Thymus (tissue), 11 donors: ENCODE measurements at regions not wholly inside any gene's neighbourhood (a gene's known extent, or its start where the extent isn't known, plus 50 kb on each side); places are given as distances from the start of the nearest gene placed in this dataset.

Experiments used
- DNase-seq, 9 donors: peaks; one replicate each; pipeline ENCODE4 v3.0.0-alpha.2; 2013; ENCODE audit warnings: low spot score in 9 of 9, low read depth in 6 of 9, missing footprints in 1 of 9
- H3K27ac ChIP-seq, 2 donors: one replicate each; pipeline ENCODE4 v1.5.1; 2013; ENCODE audit warnings: control low read depth in 1 of 2, low read depth in 1 of 2, low read length in 1 of 2, mild to moderate bottlenecking in 1 of 2, moderate library complexity in 1 of 2
- H3K27me3 ChIP-seq, 2 donors: one replicate each; pipeline ENCODE4 v1.5.1; 2013; ENCODE audit warnings: low read length in 1 of 2; ENCODE audit not compliant: control insufficient read depth in 2 of 2, insufficient read depth in 1 of 2
- H3K36me3 ChIP-seq, 2 donors: one replicate each; pipeline ENCODE4 v1.5.1; 2013; ENCODE audit warnings: low read length in 1 of 2, mild to moderate bottlenecking in 1 of 2, moderate library complexity in 1 of 2; ENCODE audit not compliant: control insufficient read depth in 2 of 2, insufficient read depth in 2 of 2
- H3K4me1 ChIP-seq, 2 donors: one replicate each; pipeline ENCODE4 v1.5.1; 2013; ENCODE audit warnings: low read length in 2 of 2; ENCODE audit not compliant: control insufficient read depth in 2 of 2, insufficient read depth in 2 of 2
- H3K4me3 ChIP-seq, 2 donors: one replicate each; pipeline ENCODE4 v1.5.1; 2013; ENCODE audit warnings: low read length in 2 of 2, control low read depth in 1 of 2, mild to moderate bottlenecking in 1 of 2
- H3K9me3 ChIP-seq, 2 donors: one replicate each; pipeline ENCODE4 v1.5.1; 2013; ENCODE audit warnings: low read length in 1 of 2, mild to moderate bottlenecking in 1 of 2; ENCODE audit not compliant: control insufficient read depth in 2 of 2, insufficient read depth in 1 of 2
- WGBS: extraction: QIAGEN DNeasy Blood & Tissue Kit; methylation state at CpG from one replicate; pipeline ENCODE4 v1.1.7; 2013; 5-methylcytosine and 5-hydroxymethylcytosine counted together
- donor health status: healthy.

- Histone ChIP-seq H3K27me3 (peaks cover 4 to 45% of the 10 kb centered on the region in 2 donors), H3K36me3 (no peaks in the 10 kb centered on the region), H3K4me3 (no peak overlapping the region), H3K9me3 (peaks cover 0 to 5% of the 10 kb centered on the region in 2 donors), H3K27ac (no peak overlapping the region), H3K4me1 (no peaks in the 10 kb centered on the region)
- 85% methylated on average over 13 of the region's 13 CpGs for WGBS
- no peak for DNase-seq
Observed at GRCh38 chr1:9472386-9473031, 66.8 kb upstream of the SLC25A33 start.

GRCh38 chr1:9473032-9473807 lies 66.0 kb upstream of the SLC25A33 start:
- peaks cover 0 to 5% of the 10 kb centered on the region in 2 donors for H3K9me3 ChIP-seq
- no peak overlapping the region for H3K27ac ChIP-seq
- no peak for DNase-seq
- no peak overlapping the region for H3K4me3 ChIP-seq
- no peaks in the 10 kb centered on the region for H3K4me1 ChIP-seq
- 79% methylated on average over 14 of the region's 14 CpGs for WGBS
- H3K36me3 ChIP-seq = no peaks in the 10 kb centered on the region
- peaks cover 4 to 38% of the 10 kb centered on the region in 2 donors for H3K27me3 ChIP-seq

GRCh38 chr1:9475061-9475627 lies 64.1 kb upstream of the SLC25A33 start:
- DNase-seq = no peak
- H3K4me3 ChIP-seq = no peak overlapping the region
- H3K4me1 ChIP-seq = no peaks in the 10 kb centered on the region
- H3K9me3 ChIP-seq = peaks cover 0 to 7% of the 10 kb centered on the region in 2 donors
- peaks cover 4 to 35% of the 10 kb centered on the region in 2 donors for H3K27me3 ChIP-seq
- no peaks in the 10 kb centered on the region for H3K36me3 ChIP-seq
- H3K27ac ChIP-seq = peak overlapping the region in 1 of 2 donors; percentile 31
- 86% methylated on average over 15 of the region's 15 CpGs for WGBS

GRCh38 chr1:9476790-9477463 lies 62.3 kb upstream of the SLC25A33 start:
- WGBS = 76% methylated on average over 4 of the region's 4 CpGs
- Histone ChIP-seq H3K36me3 (no peaks in the 10 kb centered on the region), H3K4me3 (no peak overlapping the region)

GRCh38 chr1:9477535-9477934 lies 61.7 kb upstream of the SLC25A33 start:
- DNase-seq = no peak
- 94% methylated on average over 4 of the region's 4 CpGs for WGBS
- Histone ChIP-seq H3K9me3 (peaks cover 0 to 8% of the 10 kb centered on the region in 2 donors), H3K27me3 (peaks cover 0 to 24% of the 10 kb centered on the region in 2 donors), H3K4me3 (no peak overlapping the region), H3K4me1 (no peaks in the 10 kb centered on the region), H3K27ac (no peak overlapping the region), H3K36me3 (no peaks in the 10 kb centered on the region)

More at GRCh38 chr1:9476790-9477463, 62.3 kb upstream of the SLC25A33 start:
- H3K4me1 ChIP-seq = no peaks in the 10 kb centered on the region
- peaks cover 0 to 8% of the 10 kb centered on the region in 2 donors for H3K9me3 ChIP-seq
- no peak overlapping the region for H3K27ac ChIP-seq
- H3K27me3 ChIP-seq = peaks cover 0 to 30% of the 10 kb centered on the region in 2 donors
- DNase-seq = no peak

- 92% methylated on average over 6 of the region's 6 CpGs for WGBS
- Histone ChIP-seq H3K9me3 (peaks cover 0 to 8% of the 10 kb centered on the region in 2 donors), H3K36me3 (no peaks in the 10 kb centered on the region), H3K27me3 (peaks cover 0 to 20% of the 10 kb centered on the region in 2 donors), H3K27ac (no peak overlapping the region), H3K4me1 (no peaks in the 10 kb centered on the region), H3K4me3 (no peak overlapping the region)
- no peak for DNase-seq
Observed at GRCh38 chr1:9478021-9478420, 61.2 kb upstream of the SLC25A33 start.

GRCh38 chr1:9481048-9481447 lies 58.2 kb upstream of the SLC25A33 start:
- H3K9me3 ChIP-seq = peaks cover 0 to 4% of the 10 kb centered on the region in 2 donors
- no peak overlapping the region for H3K4me3 ChIP-seq
- no peaks in the 10 kb centered on the region for H3K4me1 ChIP-seq
- DNase-seq = no peak
- WGBS = 87% methylated on average over 6 of the region's 6 CpGs
- H3K27me3 ChIP-seq = peaks cover 0 to 13% of the 10 kb centered on the region in 2 donors
- no peak overlapping the region for H3K27ac ChIP-seq
- no peaks in the 10 kb centered on the region for H3K36me3 ChIP-seq

GRCh38 chr1:9482403-9482802 lies 56.9 kb upstream of the SLC25A33 start:
- DNase-seq = no peak
- Histone ChIP-seq H3K36me3 (no peaks in the 10 kb centered on the region), H3K27me3 (peaks cover 0 to 13% of the 10 kb centered on the region in 2 donors), H3K4me3 (no peak overlapping the region), H3K27ac (no peak overlapping the region), H3K9me3 (peaks cover 0 to 4% of the 10 kb centered on the region in 2 donors), H3K4me1 (no peaks in the 10 kb centered on the region)
- 91% methylated on average over 9 of the region's 9 CpGs for WGBS
